PC-9 (cell line): ENCODE measurements at regions not wholly inside any gene's neighbourhood (a gene's known extent, or its start where the extent isn't known, plus 50 kb on each side); places are given as distances from the start of the nearest gene placed in this dataset.

Source experiments
- EZH2 ChIP-seq: fragments of 200-600 bp; sonication (generic); IDR thresholded peaks from 2 replicates; pipeline ENCODE4 v1.8.0; 2017; ENCODE audit warnings: antibody characterized with exemption, low read depth
- TF ChIP-seq, protein P1 (sequence below): fragments of 200-600 bp; sonication (generic); conservative IDR thresholded peaks from 2 replicates; pipeline ENCODE4 v1.6.1; 2017; ENCODE audit warnings: mixed run types, antibody characterized with exemption, mild to moderate bottlenecking, moderate library complexity

DNA sequence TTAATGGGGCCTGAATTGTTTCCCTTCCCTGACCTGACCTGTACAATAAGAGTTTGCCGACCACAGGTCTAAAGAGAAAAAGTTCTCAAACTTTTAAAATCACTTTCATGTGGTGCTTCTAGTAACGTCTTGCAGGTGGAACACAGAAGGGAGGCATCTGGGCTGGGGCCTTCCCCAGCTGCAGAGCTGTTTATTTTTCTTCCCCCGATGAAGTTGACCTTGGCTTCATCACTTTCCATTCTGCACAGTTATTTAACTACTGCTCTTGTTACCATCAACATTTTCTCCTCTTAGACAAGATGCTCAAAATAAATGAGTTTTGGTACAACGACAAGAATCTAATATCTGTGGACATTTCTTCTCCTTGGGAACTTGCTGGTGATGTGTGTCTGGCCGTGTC lies 181.7 kb downstream of the HERPUD2 start:
- TF ChIP-seq, protein P1, sequence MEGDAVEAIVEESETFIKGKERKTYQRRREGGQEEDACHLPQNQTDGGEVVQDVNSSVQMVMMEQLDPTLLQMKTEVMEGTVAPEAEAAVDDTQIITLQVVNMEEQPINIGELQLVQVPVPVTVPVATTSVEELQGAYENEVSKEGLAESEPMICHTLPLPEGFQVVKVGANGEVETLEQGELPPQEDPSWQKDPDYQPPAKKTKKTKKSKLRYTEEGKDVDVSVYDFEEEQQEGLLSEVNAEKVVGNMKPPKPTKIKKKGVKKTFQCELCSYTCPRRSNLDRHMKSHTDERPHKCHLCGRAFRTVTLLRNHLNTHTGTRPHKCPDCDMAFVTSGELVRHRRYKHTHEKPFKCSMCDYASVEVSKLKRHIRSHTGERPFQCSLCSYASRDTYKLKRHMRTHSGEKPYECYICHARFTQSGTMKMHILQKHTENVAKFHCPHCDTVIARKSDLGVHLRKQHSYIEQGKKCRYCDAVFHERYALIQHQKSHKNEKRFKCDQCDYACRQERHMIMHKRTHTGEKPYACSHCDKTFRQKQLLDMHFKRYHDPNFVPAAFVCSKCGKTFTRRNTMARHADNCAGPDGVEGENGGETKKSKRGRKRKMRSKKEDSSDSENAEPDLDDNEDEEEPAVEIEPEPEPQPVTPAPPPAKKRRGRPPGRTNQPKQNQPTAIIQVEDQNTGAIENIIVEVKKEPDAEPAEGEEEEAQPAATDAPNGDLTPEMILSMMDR: no peak
- TF ChIP-seq EZH2: no peak
